ENCODE measurements at regions not wholly inside any gene's neighbourhood (a gene's known extent, or its start where the extent isn't known, plus 50 kb on each side); places are given as distances from the start of the nearest gene placed in this dataset.

GRCh38 chr1:38746941-38747600 is 112.5 kb downstream of the RRAGC start:
- Histone ChIP-seq H3K4me1 (ENCODE audit: low read depth) (no peaks in the 10 kb centered on the region), H3K4me3 (no peak overlapping the region), H3K9me3 (no peaks in the 10 kb centered on the region), H3K36me3 (ENCODE audit: low read depth) (no peaks in the 10 kb centered on the region)
- DNase-seq (no peak), ATAC-seq (no peak)
- TF ChIP-seq CTCF (IDR thresholded peaks at IDR 0.05) = no peak
- intact Hi-C loops (cut with DNase I, micrococcal nuclease) = no loop called here

GRCh38 chr1:38746402-38746935 is 113.1 kb downstream of the RRAGC start:
- no peaks in the 10 kb centered on the region for H3K4me1 ChIP-seq (ENCODE audit: low read depth)
- DNase-seq (no peak), ATAC-seq (no peak)
- no peaks in the 10 kb centered on the region for H3K36me3 ChIP-seq (ENCODE audit: low read depth)
- no peak overlapping the region for H3K4me3 ChIP-seq
- H3K9me3 ChIP-seq = no peaks in the 10 kb centered on the region
- no peak for TF ChIP-seq CTCF (IDR thresholded peaks at IDR 0.05)
- intact Hi-C loops (cut with DNase I, micrococcal nuclease) = no loop called here

- TF ChIP-seq CTCF (IDR thresholded peaks at IDR 0.05) = no peak
- Histone ChIP-seq H3K4me3 (no peak overlapping the region), H3K9me3 (no peaks in the 10 kb centered on the region), H3K36me3 (ENCODE audit: low read depth) (no peaks in the 10 kb centered on the region), H3K4me1 (ENCODE audit: low read depth) (no peaks in the 10 kb centered on the region)
- intact Hi-C loops (cut with DNase I, micrococcal nuclease) = no loop called here
- DNase-seq (no peak), ATAC-seq (no peak)
Observed at GRCh38 chr1:38745476-38746401, 113.8 kb downstream of the RRAGC start.

GRCh38 chr1:38744452-38745350 is 114.9 kb downstream of the RRAGC start:
- no peak for DNase-seq
- intact Hi-C loops (cut with DNase I, micrococcal nuclease) = no loop called here
- Histone ChIP-seq H3K4me1 (ENCODE audit: low read depth) (no peaks in the 10 kb centered on the region), H3K9me3 (no peaks in the 10 kb centered on the region), H3K36me3 (ENCODE audit: low read depth) (no peaks in the 10 kb centered on the region), H3K4me3 (no peak overlapping the region)
- no peak for TF ChIP-seq CTCF (IDR thresholded peaks at IDR 0.05)
- ATAC-seq = no peak

- DNase-seq = no peak
- no peak for TF ChIP-seq CTCF (IDR thresholded peaks at IDR 0.05)
- ATAC-seq = no peak
- Histone ChIP-seq H3K9me3 (no peaks in the 10 kb centered on the region), H3K4me1 (ENCODE audit: low read depth) (no peaks in the 10 kb centered on the region), H3K4me3 (no peak overlapping the region), H3K36me3 (ENCODE audit: low read depth) (no peaks in the 10 kb centered on the region)
- intact Hi-C loops (cut with DNase I, micrococcal nuclease) = no loop called here
Observed at GRCh38 chr1:38743184-38743583, 116.4 kb downstream of the RRAGC start.

Data from mucosa of descending colon (tissue), 3 donors.